ENCODE measurements at regions not wholly inside any gene's neighbourhood (a gene's known extent, or its start where the extent isn't known, plus 50 kb on each side); places are given as distances from the start of the nearest gene placed in this dataset.

DNA sequence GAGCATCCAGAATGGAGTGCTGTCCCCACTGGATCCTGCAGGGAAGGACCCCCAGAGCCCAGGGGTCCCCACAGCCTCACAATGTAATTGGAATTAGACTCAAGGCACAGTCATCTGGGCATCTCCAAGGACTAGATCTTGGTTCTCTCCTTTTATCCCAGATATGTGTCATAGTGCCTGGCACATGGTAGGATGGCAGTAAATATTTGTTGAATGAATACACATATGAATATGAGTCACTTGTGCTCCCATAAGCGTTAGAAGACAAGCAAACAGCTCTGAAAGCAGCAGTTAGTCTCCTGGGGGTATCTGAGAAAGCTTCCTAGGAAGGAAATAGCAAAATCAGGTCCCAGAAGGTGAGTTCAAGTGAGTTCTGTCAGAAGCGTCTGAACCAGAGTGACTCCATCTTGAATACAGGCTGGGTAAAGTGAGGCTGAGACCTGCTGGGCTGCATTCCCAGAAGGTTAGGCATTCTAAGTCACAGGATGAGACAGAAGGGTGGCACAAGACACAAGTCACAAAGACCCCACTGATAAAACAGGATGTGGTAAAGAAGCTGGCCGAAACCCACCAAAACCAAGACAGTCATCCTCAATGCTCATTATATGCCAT is 234.1 kb upstream of the ID2 start:
- H3K27me3 ChIP-seq: no peaks in the 10 kb centered on the region
- H3K4me3 ChIP-seq: no peak overlapping the region
- no peaks in the 10 kb centered on the region for H3K9me3 ChIP-seq
- WGBS, 2 donors: 75 to 83% methylated on average over 3 of the region's 3 CpGs
- peak; percentile 19 for DNase-seq
- no peaks in the 10 kb centered on the region for H3K4me1 ChIP-seq
- no peaks in the 10 kb centered on the region for H3K36me3 ChIP-seq
- intact Hi-C loops (cut with DNase I): no loop called here
- no peak overlapping the region for H3K27ac ChIP-seq
- TF ChIP-seq, protein P1, sequence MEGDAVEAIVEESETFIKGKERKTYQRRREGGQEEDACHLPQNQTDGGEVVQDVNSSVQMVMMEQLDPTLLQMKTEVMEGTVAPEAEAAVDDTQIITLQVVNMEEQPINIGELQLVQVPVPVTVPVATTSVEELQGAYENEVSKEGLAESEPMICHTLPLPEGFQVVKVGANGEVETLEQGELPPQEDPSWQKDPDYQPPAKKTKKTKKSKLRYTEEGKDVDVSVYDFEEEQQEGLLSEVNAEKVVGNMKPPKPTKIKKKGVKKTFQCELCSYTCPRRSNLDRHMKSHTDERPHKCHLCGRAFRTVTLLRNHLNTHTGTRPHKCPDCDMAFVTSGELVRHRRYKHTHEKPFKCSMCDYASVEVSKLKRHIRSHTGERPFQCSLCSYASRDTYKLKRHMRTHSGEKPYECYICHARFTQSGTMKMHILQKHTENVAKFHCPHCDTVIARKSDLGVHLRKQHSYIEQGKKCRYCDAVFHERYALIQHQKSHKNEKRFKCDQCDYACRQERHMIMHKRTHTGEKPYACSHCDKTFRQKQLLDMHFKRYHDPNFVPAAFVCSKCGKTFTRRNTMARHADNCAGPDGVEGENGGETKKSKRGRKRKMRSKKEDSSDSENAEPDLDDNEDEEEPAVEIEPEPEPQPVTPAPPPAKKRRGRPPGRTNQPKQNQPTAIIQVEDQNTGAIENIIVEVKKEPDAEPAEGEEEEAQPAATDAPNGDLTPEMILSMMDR (IDR thresholded peaks at IDR 0.05): no peak

DNA sequence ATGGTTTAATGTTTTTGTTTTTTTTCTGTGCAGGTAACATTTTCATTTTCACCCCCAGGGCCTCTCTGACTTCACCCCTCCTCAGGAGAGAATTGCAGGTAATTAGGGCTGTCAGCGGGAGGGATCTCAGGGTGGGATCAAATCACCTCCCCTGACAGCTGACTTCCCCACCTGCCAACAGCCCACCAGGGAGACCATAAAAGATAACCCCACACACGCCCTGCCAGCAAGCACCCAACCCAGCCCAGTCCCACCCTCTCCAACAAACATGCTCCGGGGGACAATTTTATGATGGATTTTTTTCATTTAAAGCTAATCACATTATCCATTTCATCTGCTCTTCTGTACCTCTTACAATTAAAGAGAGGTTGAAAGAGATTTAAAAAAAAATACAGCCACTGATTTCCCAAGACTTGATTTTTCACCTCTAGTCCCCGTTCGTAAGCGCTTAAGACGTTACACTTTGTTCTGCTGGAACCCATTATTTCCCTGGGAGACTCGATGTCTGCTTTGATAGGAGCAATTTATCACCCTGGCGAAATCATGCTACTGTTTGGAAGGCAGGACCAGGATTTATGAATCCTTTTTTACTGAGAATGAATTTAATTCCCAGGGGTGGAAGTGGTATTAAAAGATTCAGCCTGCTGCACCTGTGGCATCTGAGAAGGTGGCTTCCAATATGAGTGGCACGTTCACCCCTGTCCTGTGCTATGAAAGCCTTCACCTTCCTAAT is 232.9 kb upstream of the ID2 start:
- TF ChIP-seq EP300 (IDR thresholded peaks at IDR 0.05): no peak
- no peak for TF ChIP-seq POLR2A (IDR thresholded peaks at IDR 0.05)
- TF ChIP-seq POLR2AphosphoS5 (IDR thresholded peaks at IDR 0.05): no peak
- TF ChIP-seq, protein P1 (IDR thresholded peaks at IDR 0.05): no peak
- H3K36me3 ChIP-seq: no peaks in the 10 kb centered on the region
- H3K27me3 ChIP-seq: no peaks in the 10 kb centered on the region
- H3K4me1 ChIP-seq: no peaks in the 10 kb centered on the region
- 59 to 81% methylated on average over 10 of the region's 10 CpGs for WGBS, 2 donors
- no peak overlapping the region for H3K4me3 ChIP-seq
- peak; percentile 8 for DNase-seq
- H3K27ac ChIP-seq: no peak overlapping the region
- intact Hi-C loops (cut with DNase I): no loop called here
- no peaks in the 10 kb centered on the region for H3K9me3 ChIP-seq

DNA sequence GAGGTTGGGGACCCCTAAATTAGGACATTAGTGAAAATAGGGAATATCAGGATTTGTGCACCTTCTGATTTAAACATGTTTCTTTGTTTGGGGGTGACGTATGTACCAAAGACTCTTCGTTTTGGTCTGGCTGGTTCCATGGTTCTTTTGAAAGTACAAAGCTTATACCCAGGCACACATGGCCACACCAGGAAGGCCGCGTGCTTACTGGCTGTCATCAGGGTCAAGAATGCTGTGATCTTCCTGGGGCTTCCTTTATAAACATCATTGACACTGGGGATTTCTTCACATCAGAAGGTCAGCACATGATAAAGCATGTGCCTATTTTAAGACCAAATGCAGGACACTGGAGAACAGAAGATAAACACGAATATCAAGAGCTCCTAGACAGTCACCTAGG is 230.6 kb upstream of the ID2 start:
- Histone ChIP-seq H3K4me1 (no peaks in the 10 kb centered on the region), H3K36me3 (no peaks in the 10 kb centered on the region), H3K9me3 (no peaks in the 10 kb centered on the region), H3K27ac (no peak overlapping the region), H3K27me3 (peaks cover 0 to 1% (median under 1%) of the 10 kb centered on the region in 3 donors), H3K4me3 (no peak overlapping the region)
- WGBS, 2 donors: 90 to 94% methylated on average over 5 of the region's 5 CpGs
- TF ChIP-seq, protein P1 (IDR thresholded peaks at IDR 0.05): no peak
- TF ChIP-seq POLR2A (IDR thresholded peaks at IDR 0.05): no peak
- TF ChIP-seq EP300 (IDR thresholded peaks at IDR 0.05): no peak
- no peak for TF ChIP-seq POLR2AphosphoS5 (IDR thresholded peaks at IDR 0.05)
- DNase-seq: peak; percentile 2
- intact Hi-C loops (cut with DNase I): no loop called here

DNA sequence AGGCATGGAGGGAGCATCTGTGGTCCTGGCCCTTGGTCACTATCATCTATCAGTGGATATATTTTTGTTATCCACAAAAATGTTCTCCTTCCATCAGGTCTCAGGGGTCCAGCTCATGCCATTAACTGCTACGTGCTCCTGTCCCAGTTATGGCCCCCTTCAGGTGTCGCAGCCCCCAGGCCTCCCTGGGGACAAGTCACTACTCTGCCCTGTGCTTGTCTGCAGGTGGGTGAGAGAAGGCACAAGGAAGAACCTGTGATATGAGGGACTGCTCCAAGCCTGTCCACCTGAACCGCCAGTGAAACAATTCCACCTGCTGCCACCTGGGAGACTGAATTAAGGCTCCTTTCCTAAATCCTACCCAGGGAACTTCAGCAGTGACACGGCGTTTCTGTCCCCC is 229.6 kb upstream of the ID2 start:
- intact Hi-C loops (cut with DNase I): no loop called here
- no peaks in the 10 kb centered on the region for H3K36me3 ChIP-seq
- DNase-seq: peak; percentile 48
- TF ChIP-seq POLR2AphosphoS5 (IDR thresholded peaks at IDR 0.05): no peak
- TF ChIP-seq POLR2A (IDR thresholded peaks at IDR 0.05): no peak
- TF ChIP-seq EP300 (IDR thresholded peaks at IDR 0.05): no peak
- TF ChIP-seq, protein P1 (IDR thresholded peaks at IDR 0.05): no peak
- H3K4me1 ChIP-seq: peaks cover 0 to 5% (median 2%) of the 10 kb centered on the region in 4 donors
- H3K27me3 ChIP-seq: peaks cover 3 to 11% (median 11%) of the 10 kb centered on the region in 3 donors
- H3K4me3 ChIP-seq: no peak overlapping the region
- no peaks in the 10 kb centered on the region for H3K9me3 ChIP-seq
- H3K27ac ChIP-seq: no peak overlapping the region
- WGBS, 2 donors: 76 to 86% methylated on average over 5 of the region's 5 CpGs
